D721Med (cell line): ENCODE measurements at regions not wholly inside any gene's neighbourhood (a gene's known extent, or its start where the extent isn't known, plus 50 kb on each side); places are given as distances from the start of the nearest gene placed in this dataset.

Source experiments
- DNase-seq: peaks from one replicate; pipeline ENCODE4 v3.0.0; 2011; ENCODE audit warnings: low spot score; ENCODE audit not compliant: insufficient read length
- FAIRE-seq: peaks from 2 replicates; lab custom pipeline; 2011; peaks lifted over from hg19 to GRCh38; lab: Jason Lieb, UNC
- TF ChIP-seq, protein P1 (sequence below): IDR thresholded peaks from 2 replicates; pipeline ENCODE4 v1.5.1; 2012; ENCODE audit warnings: mild to moderate bottlenecking, control low read depth; ENCODE audit not compliant: insufficient read depth; ENCODE audit errors: missing control alignments

GRCh38 chr18:39870591-39870990 lies 2084.4 kb upstream of the PIK3C3 start:
- TF ChIP-seq, protein P1, sequence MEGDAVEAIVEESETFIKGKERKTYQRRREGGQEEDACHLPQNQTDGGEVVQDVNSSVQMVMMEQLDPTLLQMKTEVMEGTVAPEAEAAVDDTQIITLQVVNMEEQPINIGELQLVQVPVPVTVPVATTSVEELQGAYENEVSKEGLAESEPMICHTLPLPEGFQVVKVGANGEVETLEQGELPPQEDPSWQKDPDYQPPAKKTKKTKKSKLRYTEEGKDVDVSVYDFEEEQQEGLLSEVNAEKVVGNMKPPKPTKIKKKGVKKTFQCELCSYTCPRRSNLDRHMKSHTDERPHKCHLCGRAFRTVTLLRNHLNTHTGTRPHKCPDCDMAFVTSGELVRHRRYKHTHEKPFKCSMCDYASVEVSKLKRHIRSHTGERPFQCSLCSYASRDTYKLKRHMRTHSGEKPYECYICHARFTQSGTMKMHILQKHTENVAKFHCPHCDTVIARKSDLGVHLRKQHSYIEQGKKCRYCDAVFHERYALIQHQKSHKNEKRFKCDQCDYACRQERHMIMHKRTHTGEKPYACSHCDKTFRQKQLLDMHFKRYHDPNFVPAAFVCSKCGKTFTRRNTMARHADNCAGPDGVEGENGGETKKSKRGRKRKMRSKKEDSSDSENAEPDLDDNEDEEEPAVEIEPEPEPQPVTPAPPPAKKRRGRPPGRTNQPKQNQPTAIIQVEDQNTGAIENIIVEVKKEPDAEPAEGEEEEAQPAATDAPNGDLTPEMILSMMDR = no peak
- FAIRE-seq = peak; percentile 6
- no peak for DNase-seq

GRCh38 chr18:39863916-39864315 lies 2091.1 kb upstream of the PIK3C3 start:
- no peak for FAIRE-seq
- TF ChIP-seq, protein P1 = no peak
- no peak for DNase-seq

GRCh38 chr18:39862341-39862740 lies 2092.7 kb upstream of the PIK3C3 start:
- DNase-seq (no peak), FAIRE-seq (no peak)
- TF ChIP-seq, protein P1 = no peak

DNA sequence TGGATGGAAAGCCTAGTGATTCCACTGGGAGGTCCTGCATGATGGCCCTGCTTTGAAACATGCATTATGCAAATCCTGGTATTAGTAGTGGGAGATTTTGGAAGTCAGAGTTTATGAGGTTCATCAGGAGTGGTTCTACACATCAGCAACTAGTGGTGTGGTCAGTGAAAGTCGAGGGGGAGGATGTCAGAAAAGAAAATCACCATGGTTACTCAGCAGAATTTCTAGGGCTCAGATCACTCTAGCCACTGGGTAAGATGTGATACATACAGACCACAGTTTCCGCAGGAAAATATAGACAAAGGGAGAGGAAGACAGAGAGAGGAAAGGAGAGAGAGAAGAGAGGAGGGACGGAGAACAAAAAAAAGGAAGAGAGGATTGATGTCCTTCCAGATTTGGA lies 2100.7 kb upstream of the PIK3C3 start:
- no peak for DNase-seq
- FAIRE-seq = no peak
- TF ChIP-seq, protein P1 = no peak

DNA sequence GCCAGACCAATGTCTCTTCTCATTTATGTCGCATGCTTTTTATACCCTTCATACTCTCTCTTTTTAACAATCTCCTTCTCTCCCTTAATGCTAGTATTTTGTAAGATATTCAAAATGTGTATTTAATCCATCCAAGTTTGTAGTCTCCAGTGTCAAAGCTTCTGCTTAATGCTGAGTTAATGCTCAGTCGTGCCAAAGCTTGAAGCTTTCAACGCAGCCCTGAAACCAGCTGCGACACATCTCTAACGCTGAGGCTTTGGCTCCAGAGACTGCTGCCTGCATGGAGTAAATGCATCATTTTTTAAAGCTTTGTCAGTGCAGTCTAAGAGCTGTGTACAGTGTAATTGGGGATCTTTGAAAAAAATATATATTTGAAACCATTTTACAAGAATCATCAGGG lies 2108.8 kb upstream of the PIK3C3 start:
- no peak for DNase-seq
- TF ChIP-seq, protein P1 = no peak
- no peak for FAIRE-seq

GRCh38 chr18:39845631-39846030 lies 2109.4 kb upstream of the PIK3C3 start:
- DNase-seq (no peak), FAIRE-seq (no peak)
- TF ChIP-seq, protein P1 = no peak

DNA sequence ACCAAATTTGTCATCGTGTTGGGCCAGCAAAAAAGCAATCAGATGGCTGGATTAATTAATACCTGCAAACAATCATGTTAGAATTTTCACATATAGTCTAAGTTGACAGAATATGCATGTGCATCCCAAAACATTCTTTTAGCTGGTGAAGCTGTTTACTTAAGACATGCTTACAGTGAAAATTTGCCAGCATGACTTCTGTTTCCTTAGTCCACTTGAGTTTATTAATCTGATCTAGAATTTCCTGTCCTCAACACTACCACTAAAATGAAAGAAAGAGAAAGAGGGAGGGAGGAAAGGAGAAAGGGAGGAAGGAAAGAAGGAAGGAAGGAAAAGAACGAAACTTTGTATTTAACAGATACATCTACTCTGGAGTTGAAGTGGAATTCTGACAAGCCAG lies 2109.9 kb upstream of the PIK3C3 start:
- FAIRE-seq = peak; percentile 71
- DNase-seq = no peak
- TF ChIP-seq, protein P1 = no peak
